ENCODE measurements at regions not wholly inside any gene's neighbourhood (a gene's known extent, or its start where the extent isn't known, plus 50 kb on each side); places are given as distances from the start of the nearest gene placed in this dataset.

GRCh38 chr22:48753381-48753730, 1074.3 kb downstream of the BRD1 start:
- Histone ChIP-seq H2AFZ (ENCODE audit: low read depth, low read length) (no peak overlapping the region), H3K4me3 (ENCODE audit: low read length) (no peak overlapping the region)

GRCh38 chr22:48752451-48753380, 1075.0 kb downstream of the BRD1 start:
- Histone ChIP-seq H2AFZ (ENCODE audit: low read depth, low read length) (no peak overlapping the region), H3K4me1 (ENCODE audit: insufficient read depth, low read length) (no peaks in the 10 kb centered on the region), H3K27me3 (ENCODE audit: insufficient read depth, low read length) (no peaks in the 10 kb centered on the region), H3K9me3 (ENCODE audit: low read length) (no peaks in the 10 kb centered on the region), H3K36me3 (ENCODE audit: insufficient read depth, low read length) (no peaks in the 10 kb centered on the region), H3K4me3 (ENCODE audit: low read length) (no peak overlapping the region)

More at GRCh38 chr22:48753381-48753730, 1074.3 kb downstream of the BRD1 start:
- H3K9me3 ChIP-seq (ENCODE audit: low read length), result no peaks in the 10 kb centered on the region
- no peaks in the 10 kb centered on the region for H3K4me1 ChIP-seq (ENCODE audit: insufficient read depth, low read length)
- no peaks in the 10 kb centered on the region for H3K36me3 ChIP-seq (ENCODE audit: insufficient read depth, low read length)
- no peaks in the 10 kb centered on the region for H3K27me3 ChIP-seq (ENCODE audit: insufficient read depth, low read length)

DNA sequence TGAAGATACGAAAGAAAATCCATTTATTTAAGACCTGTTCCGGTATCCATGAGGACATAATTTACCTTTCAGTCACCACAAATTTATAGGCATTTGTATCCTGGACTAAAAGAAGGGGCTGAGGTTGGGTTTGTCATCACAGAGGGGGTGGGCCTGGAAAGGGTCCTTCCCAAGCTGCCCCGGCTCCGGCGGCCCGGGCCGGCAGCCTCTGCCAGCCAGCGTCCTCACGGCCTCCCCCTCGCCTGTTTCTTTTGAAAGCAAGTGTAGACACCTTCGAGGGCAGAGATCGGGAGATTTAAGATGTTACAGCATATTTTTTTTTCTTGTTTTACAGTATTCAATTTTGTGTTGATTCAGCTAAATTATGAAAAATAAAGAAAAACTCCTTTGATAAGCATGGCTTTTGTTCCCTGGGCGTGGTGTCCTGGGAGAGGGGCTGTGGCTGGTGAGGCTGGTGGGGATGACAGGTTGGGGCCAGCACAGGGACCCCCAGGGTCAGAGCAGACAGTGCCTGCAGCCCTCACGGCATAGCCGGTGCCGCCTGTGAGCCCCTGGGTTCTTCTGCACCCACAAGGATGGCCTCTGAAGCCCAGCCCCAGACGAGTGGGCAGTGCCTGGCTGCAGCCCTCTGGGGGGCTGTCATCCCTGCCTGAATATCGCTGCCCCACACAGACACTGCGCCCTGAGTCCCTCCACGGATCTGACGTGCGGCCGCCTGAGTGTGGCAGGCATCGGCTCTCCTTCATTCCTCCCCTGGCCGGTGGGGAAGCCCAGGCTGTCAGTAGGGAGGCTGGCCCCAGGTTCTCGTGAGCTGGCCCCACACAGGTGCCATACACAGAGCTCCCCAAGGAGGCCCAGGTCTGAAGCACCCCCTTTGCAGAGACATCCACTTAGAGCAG, 1075.9 kb downstream of the BRD1 start:
- no peaks in the 10 kb centered on the region for H3K36me3 ChIP-seq (ENCODE audit: insufficient read depth, low read length)
- no peak overlapping the region for H2AFZ ChIP-seq (ENCODE audit: low read depth, low read length)
- H3K9me3 ChIP-seq (ENCODE audit: low read length), result no peaks in the 10 kb centered on the region

DNA sequence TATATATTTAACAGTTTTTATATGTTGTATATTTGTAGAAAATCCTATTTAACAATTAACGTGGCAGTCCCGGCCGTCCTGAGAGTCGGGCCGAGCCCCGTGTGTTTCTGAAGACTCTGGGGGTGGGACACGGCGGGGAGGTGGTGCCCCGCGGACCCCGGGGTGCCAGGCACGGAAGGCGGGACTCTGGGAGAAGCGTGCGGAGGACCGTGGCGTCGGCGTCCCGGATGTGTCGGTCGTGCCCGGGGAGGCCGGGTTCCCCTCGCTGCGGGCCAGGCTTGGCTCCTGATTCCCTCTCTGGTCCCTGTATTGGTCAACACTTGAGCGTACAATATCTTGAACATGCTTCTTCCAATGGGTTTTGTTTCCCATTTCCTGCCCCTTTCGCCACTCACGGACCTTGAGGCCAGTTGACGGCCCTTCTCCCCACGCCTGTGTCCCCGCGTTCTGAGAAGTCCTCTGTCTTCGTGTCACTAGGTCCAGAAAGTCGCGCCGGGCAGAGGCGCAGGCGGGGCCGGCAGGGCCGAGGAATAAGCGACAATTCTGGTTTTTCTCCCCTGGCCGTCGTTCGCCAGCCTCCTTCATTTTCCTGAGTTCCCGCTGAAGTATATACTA, 1076.7 kb downstream of the BRD1 start:
- Histone ChIP-seq H3K4me1 (ENCODE audit: insufficient read depth, low read length) (no peaks in the 10 kb centered on the region), H3K36me3 (ENCODE audit: insufficient read depth, low read length) (no peaks in the 10 kb centered on the region), H2AFZ (ENCODE audit: low read depth, low read length) (no peak overlapping the region), H3K4me3 (ENCODE audit: low read length) (no peak overlapping the region), H3K27me3 (ENCODE audit: insufficient read depth, low read length) (no peaks in the 10 kb centered on the region), H3K9me3 (ENCODE audit: low read length) (no peaks in the 10 kb centered on the region)

More for the DNA sequence above, 1075.9 kb downstream of the BRD1 start:
- Histone ChIP-seq H3K27me3 (ENCODE audit: insufficient read depth, low read length) (no peaks in the 10 kb centered on the region), H3K4me1 (ENCODE audit: insufficient read depth, low read length) (no peaks in the 10 kb centered on the region), H3K4me3 (ENCODE audit: low read length) (no peak overlapping the region)

DNA sequence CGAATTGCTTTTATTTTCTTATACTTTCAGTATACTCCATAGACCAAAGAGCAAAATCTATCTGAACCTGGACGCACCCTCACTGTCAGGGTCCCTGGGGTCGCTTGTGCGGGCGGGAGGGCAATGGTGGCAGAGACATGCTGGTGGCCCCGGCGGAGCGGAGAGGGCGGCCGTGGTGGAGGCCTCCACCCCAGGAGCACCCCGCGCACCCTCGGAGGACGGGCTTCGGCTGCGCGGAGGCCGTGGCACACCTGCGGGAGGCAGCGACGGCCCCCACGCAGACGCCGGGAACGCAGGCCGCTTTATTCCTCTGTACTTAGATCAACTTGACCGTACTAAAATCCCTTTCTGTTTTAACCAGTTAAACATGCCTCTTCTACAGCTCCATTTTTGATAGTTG, 1077.4 kb downstream of the BRD1 start:
- H3K27me3 ChIP-seq (ENCODE audit: insufficient read depth, low read length), result no peaks in the 10 kb centered on the region
- H3K36me3 ChIP-seq (ENCODE audit: insufficient read depth, low read length), result no peaks in the 10 kb centered on the region
- H3K9me3 ChIP-seq (ENCODE audit: low read length), result no peaks in the 10 kb centered on the region
- no peaks in the 10 kb centered on the region for H3K4me1 ChIP-seq (ENCODE audit: insufficient read depth, low read length)
- no peak overlapping the region for H3K4me3 ChIP-seq (ENCODE audit: low read length)
- no peak overlapping the region for H2AFZ ChIP-seq (ENCODE audit: low read depth, low read length)

- no peaks in the 10 kb centered on the region for H3K9me3 ChIP-seq (ENCODE audit: low read length)
- no peak overlapping the region for H2AFZ ChIP-seq (ENCODE audit: low read depth, low read length)
- H3K4me1 ChIP-seq (ENCODE audit: insufficient read depth, low read length), result no peaks in the 10 kb centered on the region
- no peak overlapping the region for H3K4me3 ChIP-seq (ENCODE audit: low read length)
- H3K36me3 ChIP-seq (ENCODE audit: insufficient read depth, low read length), result no peaks in the 10 kb centered on the region
- no peaks in the 10 kb centered on the region for H3K27me3 ChIP-seq (ENCODE audit: insufficient read depth, low read length)
Observed at GRCh38 chr22:48749555-48750227, 1078.0 kb downstream of the BRD1 start.

GRCh38 chr22:48748860-48749554, 1078.7 kb downstream of the BRD1 start:
- Histone ChIP-seq H3K4me3 (ENCODE audit: low read length) (no peak overlapping the region), H3K4me1 (ENCODE audit: insufficient read depth, low read length) (no peaks in the 10 kb centered on the region), H3K9me3 (ENCODE audit: low read length) (no peaks in the 10 kb centered on the region), H2AFZ (ENCODE audit: low read depth, low read length) (no peak overlapping the region), H3K36me3 (ENCODE audit: insufficient read depth, low read length) (no peaks in the 10 kb centered on the region), H3K27me3 (ENCODE audit: insufficient read depth, low read length) (no peaks in the 10 kb centered on the region)

GRCh38 chr22:48748113-48748859, 1079.4 kb downstream of the BRD1 start:
- Histone ChIP-seq H3K27me3 (ENCODE audit: insufficient read depth, low read length) (no peaks in the 10 kb centered on the region), H2AFZ (ENCODE audit: low read depth, low read length) (no peak overlapping the region), H3K9me3 (ENCODE audit: low read length) (no peaks in the 10 kb centered on the region), H3K4me1 (ENCODE audit: insufficient read depth, low read length) (no peaks in the 10 kb centered on the region), H3K36me3 (ENCODE audit: insufficient read depth, low read length) (no peaks in the 10 kb centered on the region), H3K4me3 (ENCODE audit: low read length) (no peak overlapping the region)

- H3K27me3 ChIP-seq (ENCODE audit: insufficient read depth, low read length), result no peaks in the 10 kb centered on the region
- H2AFZ ChIP-seq (ENCODE audit: low read depth, low read length), result no peak overlapping the region
- H3K9me3 ChIP-seq (ENCODE audit: low read length), result no peaks in the 10 kb centered on the region
- no peak overlapping the region for H3K4me3 ChIP-seq (ENCODE audit: low read length)
- H3K4me1 ChIP-seq (ENCODE audit: insufficient read depth, low read length), result no peaks in the 10 kb centered on the region
- no peaks in the 10 kb centered on the region for H3K36me3 ChIP-seq (ENCODE audit: insufficient read depth, low read length)
Observed at GRCh38 chr22:48746789-48747425, 1080.8 kb downstream of the BRD1 start.

DNA sequence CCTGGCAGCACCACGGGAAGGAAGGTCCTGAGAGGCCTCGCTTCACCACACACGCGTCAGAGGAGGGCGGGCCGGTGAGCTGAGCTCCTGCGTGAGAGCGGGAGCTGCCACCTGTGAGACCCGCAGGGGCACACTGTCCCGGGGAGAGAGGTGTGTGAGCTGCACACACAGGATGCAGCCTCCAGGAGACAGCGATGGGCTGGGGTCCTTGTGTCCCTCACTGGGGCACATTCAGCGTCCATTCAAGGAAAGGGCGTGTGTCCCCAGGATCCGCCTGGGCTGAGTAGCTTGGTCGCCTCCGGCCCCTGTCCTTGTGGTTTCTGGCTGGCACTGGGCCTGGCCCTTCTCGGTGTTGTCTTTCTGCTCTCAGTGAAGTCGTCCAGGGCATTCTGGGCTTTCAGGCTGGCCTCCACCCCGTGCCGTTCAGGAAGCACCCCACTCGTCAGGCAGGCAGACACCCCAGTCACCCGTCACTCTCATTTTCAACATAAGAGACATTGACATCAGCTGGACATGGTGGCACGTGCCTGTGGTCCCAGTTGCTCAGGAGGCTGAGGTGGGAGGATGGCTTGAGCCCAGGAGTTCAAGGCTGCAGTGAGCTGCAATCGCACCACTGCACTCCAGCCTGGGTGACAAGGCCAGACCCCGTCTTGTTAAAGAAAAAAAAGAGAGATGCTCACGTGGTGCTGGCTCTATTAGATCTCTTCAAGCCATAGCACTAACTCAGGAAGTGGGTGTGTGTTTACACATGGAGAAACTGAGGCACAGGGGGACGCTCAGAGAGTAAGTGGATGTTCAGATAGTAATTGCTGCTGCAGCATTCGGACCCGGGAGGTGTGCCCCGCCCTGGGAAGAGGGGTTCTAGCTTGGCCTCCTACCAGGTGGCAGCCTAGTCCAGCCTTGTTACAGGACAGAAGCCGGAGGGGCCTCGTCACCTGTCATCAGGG, 1081.6 kb downstream of the BRD1 start:
- H3K9me3 ChIP-seq (ENCODE audit: low read length), result no peaks in the 10 kb centered on the region
- H3K4me3 ChIP-seq (ENCODE audit: low read length), result no peak overlapping the region
- H3K4me1 ChIP-seq (ENCODE audit: insufficient read depth, low read length), result no peaks in the 10 kb centered on the region
- no peaks in the 10 kb centered on the region for H3K36me3 ChIP-seq (ENCODE audit: insufficient read depth, low read length)
- no peaks in the 10 kb centered on the region for H3K27me3 ChIP-seq (ENCODE audit: insufficient read depth, low read length)
- H2AFZ ChIP-seq (ENCODE audit: low read depth, low read length), result no peak overlapping the region

Data from neuron (in vitro differentiated cells).